IMR-90 (cell line): ENCODE measurements at regions not wholly inside any gene's neighbourhood (a gene's known extent, or its start where the extent isn't known, plus 50 kb on each side); places are given as distances from the start of the nearest gene placed in this dataset.

Experiments
- ATAC-seq: fragments of 200-7000 bp; cut with Tn5 transposase; 2 replicates; pipeline ENCODE4 v1.9.1; 2020; ENCODE audit warnings: low read depth, mild to moderate bottlenecking, moderate library complexity
- BruUV-seq: library from RNA; stranded (reverse); fragments of 400-500 nt; replicated peaks from 2 replicates; lab custom pipeline; 2021; lab: Mats Ljungman, UMichigan
- CTCF ChIA-PET: fragments of 300-600 bp; formaldehyde crosslinking; extraction: SDS; loops from one replicate; lab custom pipeline; 2021; ENCODE audit warnings: antibody characterized with exemption; lab: Yijun Ruan, JAX
- POLR2A ChIA-PET: fragments of 300-600 bp; sonication (Branson Sonifier 250); formaldehyde crosslinking; loops from one replicate; lab custom pipeline; 2022; ENCODE audit warnings: antibody characterized with exemption; ENCODE audit not compliant: unreplicated experiment; lab: Charles Lee
- DNase-seq: peaks from one replicate; pipeline ENCODE4 v3.0.0; 2013
- H2AFZ ChIP-seq: replicated peaks from 2 replicates; pipeline ENCODE3; 2013; ENCODE audit warnings: low read length, mild to moderate bottlenecking; ENCODE audit not compliant: poor library complexity
- H2AK5ac ChIP-seq: 2 replicates; pipeline ENCODE4 v1.6.1; 2013; ENCODE audit warnings: low read depth, low read length, inconsistent platforms
- H2AK9ac ChIP-seq: replicated peaks from 2 replicates; pipeline ENCODE3; 2013; ENCODE audit warnings: mild to moderate bottlenecking, low read depth, low read length, moderate library complexity; ENCODE audit not compliant: poor library complexity
- H2BK120ac ChIP-seq: 2 replicates; pipeline ENCODE4 v1.6.1; 2013; ENCODE audit warnings: low read depth, low read length, inconsistent platforms
- H2BK15ac ChIP-seq: 3 replicates; pipeline ENCODE4 v1.6.1; 2013; ENCODE audit warnings: low read depth, low read length, inconsistent platforms
- H2BK20ac ChIP-seq: 2 replicates; pipeline ENCODE4 v1.6.1; 2013; ENCODE audit warnings: low read depth, mild to moderate bottlenecking, inconsistent platforms, low read length, moderate library complexity
- H2BK5ac ChIP-seq: 2 replicates; pipeline ENCODE4 v1.6.1; 2013; ENCODE audit warnings: mild to moderate bottlenecking, low read depth, low read length, inconsistent platforms; ENCODE audit not compliant: poor library complexity, severe bottlenecking
- H3K14ac ChIP-seq: replicated peaks from 2 replicates; pipeline ENCODE4 v1.6.1; 2013; ENCODE audit warnings: low read depth, low read length, inconsistent platforms
- H3K18ac ChIP-seq: 2 replicates; pipeline ENCODE4 v1.6.1; 2013; ENCODE audit warnings: low read depth, low read length, control low read depth
- H3K23ac ChIP-seq: 2 replicates; pipeline ENCODE4 v1.6.1; 2013; ENCODE audit warnings: low read depth, low read length, inconsistent platforms
- H3K27ac ChIP-seq: 2 replicates; pipeline ENCODE4 v1.5.1; 2013; ENCODE audit warnings: mild to moderate bottlenecking, control low read depth, low read length; ENCODE audit not compliant: insufficient read depth
- H3K27me3 ChIP-seq: 2 replicates; pipeline ENCODE4 v1.6.1; 2013; ENCODE audit warnings: low read length; ENCODE audit not compliant: control insufficient read depth, insufficient read depth
- H3K36me3 ChIP-seq: 2 replicates; pipeline ENCODE4 v1.6.1; 2013; ENCODE audit warnings: low read length, mixed read lengths; ENCODE audit not compliant: control insufficient read depth, insufficient read depth
- H3K4ac ChIP-seq: 2 replicates; pipeline ENCODE4 v1.6.1; 2013; ENCODE audit warnings: low read depth, low read length, inconsistent platforms
- H3K4me1 ChIP-seq: 2 replicates; pipeline ENCODE4 v1.6.1; 2013; ENCODE audit warnings: low read length, mixed read lengths; ENCODE audit not compliant: control insufficient read depth, insufficient read depth
- H3K4me2 ChIP-seq: 2 replicates; pipeline ENCODE4 v1.6.1; 2013; ENCODE audit warnings: low read depth, mild to moderate bottlenecking, control low read depth, low read length, moderate library complexity
- H3K4me3 ChIP-seq: 2 replicates; pipeline ENCODE4 v1.5.1; 2013; ENCODE audit warnings: low read depth, mild to moderate bottlenecking, control low read depth, low read length, moderate library complexity; ENCODE audit not compliant: insufficient read depth
- H3K56ac ChIP-seq: 2 replicates; pipeline ENCODE4 v1.6.1; 2013; ENCODE audit warnings: low read length, inconsistent platforms; ENCODE audit not compliant: insufficient read depth; ENCODE audit errors: extremely low read depth
- H3K79me1 ChIP-seq, 2 experiments: 2 replicates each; pipeline ENCODE4 v1.6.1; 2013; ENCODE audit warnings: low read length in 2 of 2, inconsistent platforms in 1 of 2, low read depth in 1 of 2
- H3K9ac ChIP-seq: 2 replicates; pipeline ENCODE4 v1.6.1; 2013; ENCODE audit warnings: low read depth, low read length, control low read depth
- H3K9me1 ChIP-seq: 2 replicates; pipeline ENCODE4 v1.6.1; 2013; ENCODE audit warnings: low read length, inconsistent platforms; ENCODE audit not compliant: insufficient read depth
- H3K9me3 ChIP-seq: 2 replicates; pipeline ENCODE4 v1.6.1; 2013; ENCODE audit warnings: low read length; ENCODE audit not compliant: control insufficient read depth, insufficient read depth
- H4K20me1 ChIP-seq: 2 replicates; pipeline ENCODE4 v1.6.1; 2013; ENCODE audit warnings: low read length, inconsistent platforms; ENCODE audit not compliant: insufficient read depth
- H4K5ac ChIP-seq: 2 replicates; pipeline ENCODE4 v1.6.1; 2013; ENCODE audit warnings: mild to moderate bottlenecking, low read depth, low read length, control low read depth
- H4K8ac ChIP-seq, 2 experiments: 2 replicates each; pipeline ENCODE4 v1.6.1; 2013; ENCODE audit warnings: low read depth in 2 of 2, low read length in 2 of 2, control low read depth in 1 of 2, inconsistent platforms in 1 of 2
- H4K91ac ChIP-seq: 2 replicates; pipeline ENCODE4 v1.6.1; 2013; ENCODE audit warnings: low read depth, low read length, inconsistent platforms; ENCODE audit not compliant: insufficient read depth
- BHLHE40 ChIP-seq: fragments of 150-350 bp; IDR thresholded peaks from 2 replicates; pipeline ENCODE4 v1.6.1; 2016; ENCODE audit warnings: mild to moderate bottlenecking, low read depth, low read length
- CEBPB ChIP-seq: IDR thresholded peaks from 2 replicates; pipeline ENCODE4 v1.6.1; 2012; ENCODE audit warnings: low read depth, low read length, improper control_type of control experiment
- CHD1 ChIP-seq: IDR thresholded peaks from 2 replicates; pipeline ENCODE4 v1.6.1; 2012; ENCODE audit warnings: low read depth, low read length, improper control_type of control experiment
- CTCF ChIP-seq: conservative IDR thresholded peaks from 2 replicates; pipeline ENCODE4 v1.5.1; 2012; ENCODE audit warnings: mild to moderate bottlenecking, low read depth, low read length, improper control_type of control experiment
- ELK1 ChIP-seq: fragments of 150-350 bp; IDR thresholded peaks from 2 replicates; pipeline ENCODE4 v1.6.1; 2016; ENCODE audit warnings: low read depth, mild to moderate bottlenecking, low read length, moderate library complexity, borderline replicate concordance
- FOS ChIP-seq: fragments of 150-350 bp; IDR thresholded peaks from 2 replicates; pipeline ENCODE4 v1.6.1; 2016; ENCODE audit warnings: low read depth, low read length
- MAFK ChIP-seq: IDR thresholded peaks from 2 replicates; pipeline ENCODE4 v1.6.1; 2012; ENCODE audit warnings: low read depth, low read length, improper control_type of control experiment
- MAZ ChIP-seq: IDR thresholded peaks from 2 replicates; pipeline ENCODE4 v1.6.1; 2012; ENCODE audit warnings: low read depth, mild to moderate bottlenecking, low read length, improper control_type of control experiment, moderate library complexity, borderline replicate concordance
- MXI1 ChIP-seq: IDR thresholded peaks from 2 replicates; pipeline ENCODE4 v1.6.1; 2012; ENCODE audit warnings: low read depth, mild to moderate bottlenecking, low read length, moderate library complexity, borderline replicate concordance
- NFE2L2 ChIP-seq: fragments of 150-350 bp; IDR thresholded peaks from 2 replicates; pipeline ENCODE4 v1.6.1; 2016; ENCODE audit warnings: low read depth, mild to moderate bottlenecking, low read length
- POLR2A ChIP-seq: IDR thresholded peaks from 2 replicates; pipeline ENCODE4 v1.6.1; 2012; ENCODE audit warnings: mild to moderate bottlenecking, low read depth, low read length
- RAD21 ChIP-seq: IDR thresholded peaks from 2 replicates; pipeline ENCODE4 v1.6.1; 2012; ENCODE audit warnings: low read length, improper control_type of control experiment
- RCOR1 ChIP-seq: IDR thresholded peaks from 2 replicates; pipeline ENCODE4 v1.6.1; 2012; ENCODE audit warnings: mild to moderate bottlenecking, low read length, improper control_type of control experiment; ENCODE audit not compliant: insufficient replicate concordance
- RFX5 ChIP-seq: IDR thresholded peaks from 2 replicates; pipeline ENCODE4 v1.8.0; 2012; ENCODE audit warnings: low read depth, mild to moderate bottlenecking, low read length, moderate library complexity
- SMC3 ChIP-seq: fragments of 150-350 bp; IDR thresholded peaks from 2 replicates; pipeline ENCODE4 v1.6.1; 2016; ENCODE audit warnings: low read depth, mild to moderate bottlenecking, antibody characterized with exemption, low read length, moderate library complexity
- USF2 ChIP-seq: fragments of 150-350 bp; IDR thresholded peaks from 2 replicates; pipeline ENCODE4 v1.6.1; 2017; ENCODE audit warnings: mild to moderate bottlenecking, antibody characterized with exemption, low read length, low read depth
- WGBS, 2 experiments: methylation state at CpG; one replicate each; pipeline versions ENCODE4 v1.1.5 to v1.1.7; 2013; ENCODE audit warnings: missing lambda C conversion rate in 2 of 2; ENCODE audit not compliant: insufficient read length in 1 of 2; ENCODE audit errors: extremely low coverage in 2 of 2; 5-methylcytosine and 5-hydroxymethylcytosine counted together
- dilution Hi-C: fragments of 300-500 bp; cut with HindIII; formaldehyde crosslinking; loops from one replicate; pipeline ENCODE4 v1.14.3; 2018; ENCODE audit warnings: low sequenced_read_pairs; ENCODE audit not compliant: unreplicated experiment
- in situ Hi-C: fragments of 300-500 bp; cut with MboI; formaldehyde crosslinking; loops from 3 replicates; pipeline ENCODE4 v1.14.3; 2019; ENCODE audit warnings: low sequenced_read_pairs, inconsistent platforms, mixed read lengths
- intact Hi-C: fragments of 100-400 bp; cut with micrococcal nuclease; formaldehyde crosslinking; loops from 2 replicates; pipeline ENCODE4 v1.10.0; 2022

- H3K56ac ChIP-seq = no peak overlapping the region
- DNase-seq = no peak
- H2BK120ac ChIP-seq = no peak overlapping the region
- no peak overlapping the region for H3K4me2 ChIP-seq
- ChIA-PET POLR2A (no interaction called here), CTCF (interaction anchor here (0.6 to 0.9 kb wide), 2 partner anchors 38 to 291 kb away, joined by 3 read pairs; no protein-coding TSS in a partner anchor)
- dilution Hi-C loops (no loop called here), in situ Hi-C loops (no loop called here), intact Hi-C loops (no loop called here)
- peak overlapping the region in 1 of 2 experiments; percentile 15; a peak in 1 of 4 replicates for H4K8ac ChIP-seq
- no peak overlapping the region for H2BK5ac ChIP-seq
- no peaks in the 10 kb centered on the region; the same call in 1 of the 2 replicates for H4K20me1 ChIP-seq
- no peak overlapping the region for H3K14ac ChIP-seq
- H3K18ac ChIP-seq = no peak overlapping the region; the same call in 1 of the 2 replicates
- H2AK9ac ChIP-seq = no peak overlapping the region
- H2BK15ac ChIP-seq = no peak overlapping the region
- peaks cover 11% of the 10 kb centered on the region for H3K9me1 ChIP-seq
- WGBS, 2 experiments = no CpG with 5 or more reads among the region's 4 CpGs
- no peak overlapping the region for H3K23ac ChIP-seq
- peak overlapping the region; percentile 28; the same call in 1 of the 2 replicates for H3K4ac ChIP-seq
- H2AFZ ChIP-seq = peak overlapping the region; percentile 18
- H3K27me3 ChIP-seq = no peaks in the 10 kb centered on the region
- no peak overlapping the region for H4K5ac ChIP-seq
- H3K4me1 ChIP-seq = peaks cover 20% of the 10 kb centered on the region
- TF ChIP-seq CTCF (no peak), MAZ (no peak), USF2 (no peak), BHLHE40 (no peak), SMC3 (no peak), CEBPB (no peak), FOS (no peak), RFX5 (no peak), CHD1 (no peak), MXI1 (no peak), ELK1 (no peak), RCOR1 (no peak), RAD21 (no peak), NFE2L2 (no peak), MAFK (no peak), POLR2A (no peak)
- no peaks in the 10 kb centered on the region for H3K36me3 ChIP-seq
- H3K27ac ChIP-seq = no peak overlapping the region
- H4K91ac ChIP-seq = peak overlapping the region; percentile 3
- H3K4me3 ChIP-seq = no peak overlapping the region
- peak overlapping the region; percentile 46; the same call in 1 of the 2 replicates for H2AK5ac ChIP-seq
- no peak overlapping the region for H2BK20ac ChIP-seq
- peaks cover 0 to 1% of the 10 kb centered on the region in 2 experiments; a peak in 1 of 4 replicates for H3K79me1 ChIP-seq
- no peak overlapping the region for H3K9ac ChIP-seq
- BruUV-seq = no TSS peak
- no peaks in the 10 kb centered on the region for H3K9me3 ChIP-seq
- no peak for ATAC-seq
Observed at GRCh38 chr12:114741940-114742339, 58.0 kb upstream of the TBX3 start.
